Adipocyte (in vitro differentiated cells): ENCODE measurements at regions not wholly inside any gene's neighbourhood (a gene's known extent, or its start where the extent isn't known, plus 50 kb on each side); places are given as distances from the start of the nearest gene placed in this dataset.
A peak's percentile ranks its signal among the peaks of the same experiment; 100 is the strongest.

Experiments
- DNase-seq: peaks from one replicate; pipeline ENCODE4 v3.0.0-alpha.2; 2015; ENCODE audit warnings: low read depth
- H3K27me3 ChIP-seq: replicated peaks from 2 replicates; pipeline ENCODE4 v1.7.0; 2013; ENCODE audit warnings: mild to moderate bottlenecking, low read length, moderate library complexity; ENCODE audit not compliant: control insufficient read depth, insufficient read depth
- H3K36me3 ChIP-seq: 2 replicates; pipeline ENCODE4 v1.7.0; 2013; ENCODE audit warnings: low read length, mild to moderate bottlenecking, moderate library complexity; ENCODE audit not compliant: control insufficient read depth, insufficient read depth, severe bottlenecking
- H3K4me1 ChIP-seq: 2 replicates; pipeline ENCODE4 v1.7.0; 2013; ENCODE audit warnings: mild to moderate bottlenecking, low read length, moderate library complexity; ENCODE audit not compliant: control insufficient read depth, insufficient read depth
- H3K4me3 ChIP-seq: 2 replicates; pipeline ENCODE4 v1.7.0; 2013; ENCODE audit warnings: mild to moderate bottlenecking, low read length, moderate library complexity
- H3K9ac ChIP-seq: 2 replicates; pipeline ENCODE4 v1.7.0; 2013; ENCODE audit warnings: mild to moderate bottlenecking, low read length, moderate library complexity
- H3K9me3 ChIP-seq: 2 replicates; pipeline ENCODE4 v1.7.0; 2013; ENCODE audit warnings: mild to moderate bottlenecking, low read length, moderate library complexity; ENCODE audit not compliant: control insufficient read depth

- DNase-seq, result no peak
- Histone ChIP-seq H3K4me3 (no peak overlapping the region), H3K36me3 (no peaks in the 10 kb centered on the region), H3K27me3 (no peaks in the 10 kb centered on the region), H3K4me1 (peaks cover 4% of the 10 kb centered on the region), H3K9me3 (peaks cover 6% of the 10 kb centered on the region), H3K9ac (no peak overlapping the region)
Observed at GRCh38 chr11:70758206-70758605, 359.9 kb downstream of the CTTN start.

- no peak for DNase-seq
- Histone ChIP-seq H3K36me3 (no peaks in the 10 kb centered on the region), H3K9ac (no peak overlapping the region), H3K4me3 (no peak overlapping the region), H3K9me3 (no peaks in the 10 kb centered on the region), H3K27me3 (no peaks in the 10 kb centered on the region), H3K4me1 (peaks cover 9% of the 10 kb centered on the region)
Observed at GRCh38 chr11:70759846-70760245, 361.5 kb downstream of the CTTN start.

GRCh38 chr11:70760416-70761020 lies 362.2 kb downstream of the CTTN start:
- Histone ChIP-seq H3K9me3 (no peaks in the 10 kb centered on the region), H3K27me3 (no peaks in the 10 kb centered on the region), H3K4me3 (no peak overlapping the region), H3K4me1 (peaks cover 9% of the 10 kb centered on the region), H3K36me3 (no peaks in the 10 kb centered on the region), H3K9ac (no peak overlapping the region)
- DNase-seq, result no peak

GRCh38 chr11:70761094-70761907 lies 363.0 kb downstream of the CTTN start:
- Histone ChIP-seq H3K9ac (no peak overlapping the region), H3K36me3 (no peaks in the 10 kb centered on the region), H3K9me3 (no peaks in the 10 kb centered on the region), H3K4me1 (peaks cover 4% of the 10 kb centered on the region), H3K27me3 (no peaks in the 10 kb centered on the region), H3K4me3 (no peak overlapping the region)
- no peak for DNase-seq

GRCh38 chr11:70761908-70762337 lies 363.6 kb downstream of the CTTN start:
- DNase-seq, result no peak
- peaks cover 4% of the 10 kb centered on the region for H3K4me1 ChIP-seq
- no peak overlapping the region for H3K9ac ChIP-seq
- H3K9me3 ChIP-seq, result no peaks in the 10 kb centered on the region
- no peak overlapping the region for H3K4me3 ChIP-seq
- no peaks in the 10 kb centered on the region for H3K27me3 ChIP-seq
- H3K36me3 ChIP-seq, result no peaks in the 10 kb centered on the region

GRCh38 chr11:70762810-70763209 lies 364.5 kb downstream of the CTTN start:
- no peaks in the 10 kb centered on the region for H3K9me3 ChIP-seq
- H3K27me3 ChIP-seq, result no peaks in the 10 kb centered on the region
- no peak overlapping the region for H3K4me3 ChIP-seq
- no peaks in the 10 kb centered on the region for H3K36me3 ChIP-seq
- peaks cover 4% of the 10 kb centered on the region for H3K4me1 ChIP-seq
- DNase-seq, result no peak
- no peak overlapping the region for H3K9ac ChIP-seq

- Histone ChIP-seq H3K4me1 (peaks cover 4% of the 10 kb centered on the region), H3K9me3 (no peaks in the 10 kb centered on the region), H3K36me3 (no peaks in the 10 kb centered on the region), H3K27me3 (no peaks in the 10 kb centered on the region), H3K9ac (no peak overlapping the region), H3K4me3 (no peak overlapping the region)
- peak; percentile 46 for DNase-seq
Observed at GRCh38 chr11:70763606-70764005, 365.3 kb downstream of the CTTN start.

GRCh38 chr11:70764356-70764905 lies 366.1 kb downstream of the CTTN start:
- Histone ChIP-seq H3K36me3 (no peaks in the 10 kb centered on the region), H3K4me3 (no peak overlapping the region), H3K9ac (no peak overlapping the region), H3K4me1 (peaks cover 4% of the 10 kb centered on the region), H3K9me3 (no peaks in the 10 kb centered on the region), H3K27me3 (no peaks in the 10 kb centered on the region)
- DNase-seq, result no peak

GRCh38 chr11:70766901-70767300 lies 368.6 kb downstream of the CTTN start:
- no peaks in the 10 kb centered on the region for H3K9me3 ChIP-seq
- H3K4me3 ChIP-seq, result no peak overlapping the region
- peaks cover 4% of the 10 kb centered on the region for H3K4me1 ChIP-seq
- no peak for DNase-seq
- H3K36me3 ChIP-seq, result no peaks in the 10 kb centered on the region
- no peaks in the 10 kb centered on the region for H3K27me3 ChIP-seq
- no peak overlapping the region for H3K9ac ChIP-seq

GRCh38 chr11:70768346-70769095 lies 370.2 kb downstream of the CTTN start:
- no peak overlapping the region for H3K9ac ChIP-seq
- DNase-seq, result no peak

GRCh38 chr11:70769106-70769505 lies 370.8 kb downstream of the CTTN start:
- H3K9ac ChIP-seq, result no peak overlapping the region
- H3K9me3 ChIP-seq, result peaks cover 6% of the 10 kb centered on the region
- no peaks in the 10 kb centered on the region for H3K4me1 ChIP-seq
- DNase-seq, result no peak
- no peaks in the 10 kb centered on the region for H3K27me3 ChIP-seq
- H3K4me3 ChIP-seq, result no peak overlapping the region
- H3K36me3 ChIP-seq, result no peaks in the 10 kb centered on the region

More at GRCh38 chr11:70768346-70769095, 370.2 kb downstream of the CTTN start:
- H3K4me3 ChIP-seq, result no peak overlapping the region
- no peaks in the 10 kb centered on the region for H3K27me3 ChIP-seq
- H3K9me3 ChIP-seq, result peaks cover under 1% of the 10 kb centered on the region
- peaks cover 1% of the 10 kb centered on the region for H3K4me1 ChIP-seq
- no peaks in the 10 kb centered on the region for H3K36me3 ChIP-seq
